ENCODE measurements at regions not wholly inside any gene's neighbourhood (a gene's known extent, or its start where the extent isn't known, plus 50 kb on each side); places are given as distances from the start of the nearest gene placed in this dataset.
"Not testable (repeated sequence)": the region's sequence is repeated elsewhere in the genome, so short reads cannot be mapped to it uniquely, and the experiment has no call there.

DNA sequence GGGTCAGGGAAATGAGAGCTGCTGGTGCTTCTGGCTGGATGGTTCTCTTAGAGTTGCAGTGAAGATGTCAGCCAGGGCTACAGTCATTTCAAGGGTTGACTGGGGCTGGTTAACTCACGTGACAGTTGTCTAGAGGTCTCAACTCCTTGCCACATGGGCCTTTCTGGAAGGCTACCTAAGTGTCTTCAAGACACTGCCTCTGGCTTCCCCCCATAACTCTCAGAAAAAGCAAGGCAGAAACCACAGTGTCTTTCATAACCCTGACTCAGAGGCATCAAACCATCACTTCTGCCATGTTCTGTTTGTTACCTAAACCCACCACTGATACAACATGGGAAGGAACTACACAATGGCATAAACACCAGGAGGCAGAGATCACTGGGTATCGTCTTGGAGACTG is 828.9 kb downstream of the EPHA4 start:
- H3K27ac ChIP-seq = no peak overlapping the region
- TF ChIP-seq CTCF (IDR thresholded peaks at IDR 0.05) (no peak), ZFX (IDR thresholded peaks at IDR 0.05; ENCODE audit: borderline replicate concordance) (no peak)

GRCh38 chr2:220744861-220745260 is 827.2 kb downstream of the EPHA4 start:
- no peak for TF ChIP-seq ZFX (IDR thresholded peaks at IDR 0.05; ENCODE audit: borderline replicate concordance)
- no peak for TF ChIP-seq CTCF (IDR thresholded peaks at IDR 0.05)
- no peak overlapping the region for H3K27ac ChIP-seq

GRCh38 chr2:220745682-220746081 is 826.4 kb downstream of the EPHA4 start:
- TF ChIP-seq ZFX (IDR thresholded peaks at IDR 0.05; ENCODE audit: borderline replicate concordance) (no peak), CTCF (IDR thresholded peaks at IDR 0.05) (no peak)
- H3K27ac ChIP-seq = no peak overlapping the region

DNA sequence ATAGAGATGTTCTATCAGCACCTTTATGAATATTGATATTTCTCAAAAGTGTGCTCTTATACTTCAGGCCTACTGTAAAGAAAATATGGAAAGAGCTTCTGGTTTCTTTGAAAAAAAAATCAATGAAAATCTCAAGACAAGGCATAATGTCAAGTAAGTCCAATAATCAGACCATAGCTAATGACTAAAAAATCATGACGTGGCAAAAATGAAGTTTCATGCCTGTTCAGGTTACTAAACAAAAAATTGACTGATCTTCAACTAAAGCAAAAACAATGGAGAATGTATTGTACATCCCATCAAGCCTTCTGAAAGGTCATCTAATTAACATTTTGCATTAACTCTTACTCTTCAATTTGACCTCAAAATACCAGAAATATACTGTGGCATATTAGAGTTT is 824.4 kb downstream of the EPHA4 start:
- no peak for TF ChIP-seq CTCF (IDR thresholded peaks at IDR 0.05)
- no peak for TF ChIP-seq ZFX (IDR thresholded peaks at IDR 0.05; ENCODE audit: borderline replicate concordance)
- H3K27ac ChIP-seq = no peak overlapping the region

- H3K27ac ChIP-seq = no peak overlapping the region
- no peak for TF ChIP-seq ZFX (IDR thresholded peaks at IDR 0.05; ENCODE audit: borderline replicate concordance)
Measured at GRCh38 chr2:220748875-220749479, 823.1 kb downstream of the EPHA4 start.

DNA sequence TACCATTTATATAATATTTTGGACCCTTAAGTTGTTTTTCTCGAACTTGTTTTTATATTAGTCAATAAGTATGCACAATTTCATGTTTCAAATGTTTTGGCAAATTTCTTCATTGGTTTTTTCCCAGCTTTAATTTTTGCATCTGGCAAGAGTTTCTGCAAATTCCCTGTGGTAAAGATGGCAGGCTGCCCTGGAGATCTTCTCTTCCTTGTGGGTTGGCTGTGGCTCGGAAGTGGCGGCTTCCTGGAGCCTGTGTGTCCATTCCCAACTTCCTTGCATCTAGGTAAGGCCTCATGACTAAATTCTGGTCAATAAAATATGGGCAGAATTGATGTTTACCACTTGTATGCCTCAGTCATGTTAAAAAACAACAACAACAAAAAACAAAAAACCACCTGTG is 818.6 kb downstream of the EPHA4 start:
- TF ChIP-seq CTCF (IDR thresholded peaks at IDR 0.05) = no peak
- TF ChIP-seq ZFX (IDR thresholded peaks at IDR 0.05; ENCODE audit: borderline replicate concordance) = no peak

GRCh38 chr2:220756653-220757052 is 815.5 kb downstream of the EPHA4 start:
- TF ChIP-seq ZFX (IDR thresholded peaks at IDR 0.05; ENCODE audit: borderline replicate concordance) = no peak
- no peak for TF ChIP-seq CTCF (IDR thresholded peaks at IDR 0.05)

More for the DNA sequence above, 818.6 kb downstream of the EPHA4 start:
- H3K27ac ChIP-seq = no peak overlapping the region

DNA sequence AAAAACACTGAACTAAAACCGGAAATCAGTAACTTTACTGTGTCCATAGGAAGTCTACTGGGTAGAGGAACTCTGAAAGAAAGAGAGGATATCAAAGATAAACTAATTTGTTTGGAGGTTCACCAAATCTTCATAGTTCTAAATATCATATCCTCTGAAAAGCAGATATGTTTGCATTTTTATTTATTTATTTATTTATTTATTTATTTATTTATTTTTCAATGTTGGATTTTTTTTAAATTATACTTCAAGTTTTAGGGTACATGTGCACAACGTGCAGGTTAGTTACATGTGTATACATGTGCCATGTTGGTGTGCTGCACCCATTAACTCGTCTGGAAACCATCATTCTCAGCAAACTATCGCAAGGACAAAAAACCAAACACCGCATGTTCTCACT is 813.7 kb downstream of the EPHA4 start:
- H3K27ac ChIP-seq = not testable (repeated sequence)

More at GRCh38 chr2:220756653-220757052, 815.5 kb downstream of the EPHA4 start:
- no peak overlapping the region for H3K27ac ChIP-seq

Measured in 22Rv1 (cell line).